ENCODE measurements at regions not wholly inside any gene's neighbourhood (a gene's known extent, or its start where the extent isn't known, plus 50 kb on each side); places are given as distances from the start of the nearest gene placed in this dataset.

DNA sequence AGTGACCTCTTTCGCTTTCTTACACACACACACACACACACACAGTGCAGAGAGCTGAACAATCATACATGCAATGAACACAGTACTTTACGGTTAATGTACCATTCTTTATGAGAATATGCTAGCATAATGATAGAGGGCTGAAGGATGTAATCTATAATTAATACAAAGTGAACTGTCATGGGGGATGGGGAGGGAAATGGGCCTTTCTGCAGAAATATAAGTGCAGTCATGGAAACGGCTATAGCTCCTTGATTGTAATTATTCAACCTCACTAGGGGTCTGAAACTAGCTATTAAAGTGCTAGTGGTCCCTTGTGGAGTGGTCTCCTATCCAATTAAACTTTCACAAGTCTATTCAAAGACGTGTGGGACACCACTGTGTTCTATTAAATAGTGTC lies 443.2 kb upstream of the FOXG1 start:
- TF ChIP-seq NFIC (IDR thresholded peaks at IDR 0.05) (no peak), YY1 (IDR thresholded peaks at IDR 0.05; ENCODE audit: low read depth) (no peak), TCF12 (IDR thresholded peaks at IDR 0.05; ENCODE audit: low read depth) (no peak), EGR1 (IDR thresholded peaks at IDR 0.05) (no peak), FOXM1 (IDR thresholded peaks at IDR 0.05; ENCODE audit: borderline replicate concordance, low read depth) (no peak), REST (IDR thresholded peaks at IDR 0.05; ENCODE audit: low read depth) (no peak), ZBTB7A (IDR thresholded peaks at IDR 0.05; ENCODE audit: low read depth) (no peak), RAD21 (IDR thresholded peaks at IDR 0.05; ENCODE audit: low read depth) (no peak), TEAD4 (IDR thresholded peaks at IDR 0.05) (no peak), EP300 (IDR thresholded peaks at IDR 0.05; ENCODE audit: borderline replicate concordance) (no peak), CREB1 (IDR thresholded peaks at IDR 0.05; ENCODE audit: low read depth) (no peak), MAX (IDR thresholded peaks at IDR 0.05) (no peak), TAF1 (IDR thresholded peaks at IDR 0.05; ENCODE audit: low read depth) (no peak), CEBPB (IDR thresholded peaks at IDR 0.05) (no peak)
- TF ChIP-seq, protein P1, sequence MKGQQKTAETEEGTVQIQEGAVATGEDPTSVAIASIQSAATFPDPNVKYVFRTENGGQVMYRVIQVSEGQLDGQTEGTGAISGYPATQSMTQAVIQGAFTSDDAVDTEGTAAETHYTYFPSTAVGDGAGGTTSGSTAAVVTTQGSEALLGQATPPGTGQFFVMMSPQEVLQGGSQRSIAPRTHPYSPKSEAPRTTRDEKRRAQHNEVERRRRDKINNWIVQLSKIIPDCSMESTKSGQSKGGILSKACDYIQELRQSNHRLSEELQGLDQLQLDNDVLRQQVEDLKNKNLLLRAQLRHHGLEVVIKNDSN (IDR thresholded peaks at IDR 0.05): no peak

- TF ChIP-seq CEBPB (IDR thresholded peaks at IDR 0.05) (no peak), EGR1 (IDR thresholded peaks at IDR 0.05) (no peak), REST (IDR thresholded peaks at IDR 0.05; ENCODE audit: low read depth) (no peak), TAF1 (IDR thresholded peaks at IDR 0.05; ENCODE audit: low read depth) (no peak)
These were observed 442.4 kb upstream of the FOXG1 start for GRCh38 chr14:28323951-28324741.

- TF ChIP-seq YY1 (IDR thresholded peaks at IDR 0.05; ENCODE audit: low read depth): no peak
- no peak for TF ChIP-seq CREB1 (IDR thresholded peaks at IDR 0.05; ENCODE audit: low read depth)
- no peak for TF ChIP-seq TAF1 (IDR thresholded peaks at IDR 0.05; ENCODE audit: low read depth)
- no peak for TF ChIP-seq ZBTB7A (IDR thresholded peaks at IDR 0.05; ENCODE audit: low read depth)
- TF ChIP-seq EP300 (IDR thresholded peaks at IDR 0.05; ENCODE audit: borderline replicate concordance): no peak
- no peak for TF ChIP-seq NFIC (IDR thresholded peaks at IDR 0.05)
- no peak for TF ChIP-seq FOXM1 (IDR thresholded peaks at IDR 0.05; ENCODE audit: borderline replicate concordance, low read depth)
- TF ChIP-seq TEAD4 (IDR thresholded peaks at IDR 0.05): no peak
- no peak for TF ChIP-seq EGR1 (IDR thresholded peaks at IDR 0.05)
- no peak for TF ChIP-seq CEBPB (IDR thresholded peaks at IDR 0.05)
- TF ChIP-seq REST (IDR thresholded peaks at IDR 0.05; ENCODE audit: low read depth): no peak
- TF ChIP-seq RAD21 (IDR thresholded peaks at IDR 0.05; ENCODE audit: low read depth): no peak
- TF ChIP-seq, protein P1 (IDR thresholded peaks at IDR 0.05): no peak
- no peak for TF ChIP-seq TCF12 (IDR thresholded peaks at IDR 0.05; ENCODE audit: low read depth)
- no peak for TF ChIP-seq MAX (IDR thresholded peaks at IDR 0.05)
These were observed 425.8 kb upstream of the FOXG1 start for GRCh38 chr14:28340816-28341215.

DNA sequence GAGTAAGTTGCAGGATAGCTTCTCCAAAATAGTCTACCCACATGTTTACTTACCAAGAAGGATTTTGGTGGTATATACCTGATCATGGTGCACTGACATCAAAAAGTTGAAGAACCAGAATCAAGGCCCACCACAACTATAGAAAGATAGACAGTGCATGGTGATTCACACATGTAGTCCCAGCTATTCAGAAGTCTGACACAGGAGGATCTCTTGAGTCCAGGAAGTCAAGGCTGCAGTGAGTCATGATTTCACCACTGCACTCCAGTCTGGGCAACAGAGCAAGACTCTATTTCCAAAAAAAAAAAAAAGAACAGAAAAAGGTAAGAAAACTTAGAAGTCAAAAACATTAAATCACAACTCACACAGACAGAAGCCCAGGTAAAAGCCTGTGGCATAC lies 422.2 kb upstream of the FOXG1 start:
- TF ChIP-seq ZBTB7A (IDR thresholded peaks at IDR 0.05; ENCODE audit: low read depth): no peak
- no peak for TF ChIP-seq CEBPB (IDR thresholded peaks at IDR 0.05)
- no peak for TF ChIP-seq TCF12 (IDR thresholded peaks at IDR 0.05; ENCODE audit: low read depth)
- TF ChIP-seq FOXM1 (IDR thresholded peaks at IDR 0.05; ENCODE audit: borderline replicate concordance, low read depth): no peak
- TF ChIP-seq CREB1 (IDR thresholded peaks at IDR 0.05; ENCODE audit: low read depth): no peak
- TF ChIP-seq TEAD4 (IDR thresholded peaks at IDR 0.05): no peak
- no peak for TF ChIP-seq YY1 (IDR thresholded peaks at IDR 0.05; ENCODE audit: low read depth)
- no peak for TF ChIP-seq RAD21 (IDR thresholded peaks at IDR 0.05; ENCODE audit: low read depth)
- TF ChIP-seq REST (IDR thresholded peaks at IDR 0.05; ENCODE audit: low read depth): no peak
- TF ChIP-seq TAF1 (IDR thresholded peaks at IDR 0.05; ENCODE audit: low read depth): no peak
- TF ChIP-seq, protein P1 (IDR thresholded peaks at IDR 0.05): no peak
- TF ChIP-seq MAX (IDR thresholded peaks at IDR 0.05): no peak
- no peak for TF ChIP-seq NFIC (IDR thresholded peaks at IDR 0.05)
- no peak for TF ChIP-seq EGR1 (IDR thresholded peaks at IDR 0.05)
- no peak for TF ChIP-seq EP300 (IDR thresholded peaks at IDR 0.05; ENCODE audit: borderline replicate concordance)
